Adrenal gland (tissue), 9 donors: ENCODE measurements at regions not wholly inside any gene's neighbourhood (a gene's known extent, or its start where the extent isn't known, plus 50 kb on each side); places are given as distances from the start of the nearest gene placed in this dataset.

Experiments
- DNase-seq, 7 donors: peaks; one replicate each; pipeline ENCODE4 v3.0.0-alpha.2; 2019 to 2020
- H3K27ac ChIP-seq, 5 donors: fragments of 200-600 bp; sonication (generic) in 4 of 5; 1 replicate in 3 of 5; 2 replicates in 2 of 5; pipeline versions ENCODE4 v1.5.1 to v1.8.0; 2016 to 2020; ENCODE audit warnings: mild to moderate bottlenecking in 1 of 5
- H3K27me3 ChIP-seq: fragments of 200-600 bp; 2 replicates; pipeline ENCODE4 v1.8.0; 2021
- H3K36me3 ChIP-seq, 2 donors: fragments of 200-600 bp; replicated peaks in 1 of 2; 1 replicate in 1 of 2; 2 replicates in 1 of 2; pipeline versions ENCODE4 v1.5.1 to v1.8.0; 2018 to 2022
- H3K4me1 ChIP-seq, 2 donors: fragments of 200-600 bp; replicated peaks in 1 of 2; 1 replicate in 1 of 2; 2 replicates in 1 of 2; pipeline versions ENCODE4 v1.5.1 to v1.8.0; 2018 to 2021
- H3K4me3 ChIP-seq, 4 donors: fragments of 200-600 bp; sonication (generic) in 3 of 4; one replicate each; pipeline ENCODE4 v1.5.1; 2016 to 2018
- H3K9me3 ChIP-seq, 3 donors: fragments of 200-600 bp; sonication (generic) in 1 of 3; replicated peaks in 1 of 3; 1 replicate in 2 of 3; 2 replicates in 1 of 3; pipeline versions ENCODE4 v1.5.1 to v1.8.0; 2016 to 2021
- POLR2A ChIP-seq, 2 donors: fragments of 450-650 bp; IDR thresholded peaks; one replicate each; pipeline ENCODE4 v1.6.1; 2017; ENCODE audit warnings: antibody characterized with exemption in 2 of 2, mild to moderate bottlenecking in 2 of 2, moderate library complexity in 1 of 2
- WGBS, 4 donors: extraction: QIAGEN DNeasy Blood & Tissue Kit in 2 of 4; methylation state at CpG; one replicate each; pipeline versions ENCODE4 v1.1.5 to v1.1.7; 2013 to 2017; 5-methylcytosine and 5-hydroxymethylcytosine counted together
- intact Hi-C, 2 donors: fragments of 100-400 bp; cut with DNase I; formaldehyde crosslinking; loops; one replicate each; pipeline versions ENCODE4 v1.14.1 to v1.15.0; 2022 to 2023
- TF ChIP-seq, protein P1 (sequence below), 6 experiments: fragments of 450-650 bp in 4 of 6; fragments of 200-600 bp in 2 of 6; sonication (generic) in 1 of 6; IDR thresholded peaks; 1 replicate in 5 of 6; 2 replicates in 1 of 6; pipeline versions ENCODE4 v1.5.1 to v1.8.0; 2016 to 2021; ENCODE audit warnings: antibody characterized with exemption in 6 of 6, mild to moderate bottlenecking in 2 of 6, moderate library complexity in 1 of 6
- donor health status: healthy with polysubstance abuse.
- donor health status: Bipolar disorder and iron deficiency.
- donor health status: DM: yes; HTN: yes; CAD: no.
- donor health status: DM: no; HTN: no; CAD: no.
- donor health status: DM: no; HTN: no; CAD: no.

DNA sequence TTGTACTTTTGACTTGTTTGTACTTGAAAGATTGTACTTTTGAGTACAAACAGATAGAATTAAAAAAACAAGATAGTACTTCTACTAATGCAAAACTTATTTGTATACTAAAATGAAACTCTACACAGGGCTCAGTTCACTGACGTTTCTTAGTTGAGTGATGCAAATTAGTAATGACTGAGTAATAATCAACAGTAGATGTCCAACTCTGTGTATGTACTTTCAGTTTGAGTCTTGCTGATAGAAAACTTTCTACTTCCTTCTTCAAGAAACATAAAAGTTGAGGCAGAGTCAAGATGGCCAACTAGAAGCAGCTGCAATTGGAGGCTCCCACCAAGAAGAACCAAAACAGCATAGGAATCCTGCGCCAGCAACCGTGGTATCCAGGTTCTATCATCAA is 585.0 kb downstream of the NR4A2 start:
- TF ChIP-seq, protein P1, sequence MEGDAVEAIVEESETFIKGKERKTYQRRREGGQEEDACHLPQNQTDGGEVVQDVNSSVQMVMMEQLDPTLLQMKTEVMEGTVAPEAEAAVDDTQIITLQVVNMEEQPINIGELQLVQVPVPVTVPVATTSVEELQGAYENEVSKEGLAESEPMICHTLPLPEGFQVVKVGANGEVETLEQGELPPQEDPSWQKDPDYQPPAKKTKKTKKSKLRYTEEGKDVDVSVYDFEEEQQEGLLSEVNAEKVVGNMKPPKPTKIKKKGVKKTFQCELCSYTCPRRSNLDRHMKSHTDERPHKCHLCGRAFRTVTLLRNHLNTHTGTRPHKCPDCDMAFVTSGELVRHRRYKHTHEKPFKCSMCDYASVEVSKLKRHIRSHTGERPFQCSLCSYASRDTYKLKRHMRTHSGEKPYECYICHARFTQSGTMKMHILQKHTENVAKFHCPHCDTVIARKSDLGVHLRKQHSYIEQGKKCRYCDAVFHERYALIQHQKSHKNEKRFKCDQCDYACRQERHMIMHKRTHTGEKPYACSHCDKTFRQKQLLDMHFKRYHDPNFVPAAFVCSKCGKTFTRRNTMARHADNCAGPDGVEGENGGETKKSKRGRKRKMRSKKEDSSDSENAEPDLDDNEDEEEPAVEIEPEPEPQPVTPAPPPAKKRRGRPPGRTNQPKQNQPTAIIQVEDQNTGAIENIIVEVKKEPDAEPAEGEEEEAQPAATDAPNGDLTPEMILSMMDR (IDR thresholded peaks at IDR 0.05): no peak
- no peak for TF ChIP-seq POLR2A (IDR thresholded peaks at IDR 0.05)
- H3K4me1 ChIP-seq: no peaks in the 10 kb centered on the region
- no peaks in the 10 kb centered on the region for H3K27me3 ChIP-seq
- no peaks in the 10 kb centered on the region for H3K9me3 ChIP-seq
- intact Hi-C loops: no loop called here
- H3K36me3 ChIP-seq: no peaks in the 10 kb centered on the region
- no peak for DNase-seq
- WGBS, 4 donors: 72 to 82% (median 79%) methylated on average over 3 of the region's 3 CpGs
- H3K27ac ChIP-seq: no peak overlapping the region
- H3K4me3 ChIP-seq: no peak overlapping the region

DNA sequence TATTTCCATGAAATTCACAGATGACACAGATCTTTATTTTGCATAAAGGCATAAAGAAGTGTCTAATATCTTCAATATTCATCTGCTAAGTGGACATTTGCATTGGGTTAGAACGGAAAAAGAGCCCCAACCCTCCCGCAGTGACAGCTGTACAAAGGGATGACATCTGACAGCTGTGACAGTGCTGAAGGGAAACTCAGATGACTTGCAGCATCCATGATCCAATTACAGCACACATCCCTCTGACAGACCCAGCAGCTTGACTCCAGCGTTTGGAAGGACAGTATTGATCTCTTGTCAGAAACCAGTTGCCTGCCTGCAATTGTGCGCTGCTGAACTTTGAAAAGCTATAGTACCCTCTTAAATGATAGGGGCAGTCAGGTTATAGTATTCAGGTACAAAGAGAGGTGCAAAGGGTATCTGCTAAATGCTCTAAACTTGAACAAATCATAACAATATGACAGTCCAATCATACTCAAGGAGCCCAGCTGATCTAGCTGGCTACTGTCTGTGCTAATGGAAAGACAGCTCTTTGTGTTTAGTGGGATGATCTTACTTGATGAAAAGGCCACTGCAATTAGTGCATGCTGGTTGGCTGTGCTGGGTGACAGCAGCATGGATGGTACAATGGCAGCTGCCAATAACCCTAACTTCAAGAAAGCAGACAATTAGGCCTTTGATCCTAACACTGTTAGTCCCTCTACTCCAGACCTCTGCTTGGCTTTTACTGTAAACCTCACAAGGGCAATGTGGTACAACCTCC is 599.2 kb downstream of the NR4A2 start:
- no peak overlapping the region for H3K4me3 ChIP-seq
- H3K36me3 ChIP-seq: no peaks in the 10 kb centered on the region
- no peaks in the 10 kb centered on the region for H3K9me3 ChIP-seq
- DNase-seq: no peak
- H3K27ac ChIP-seq: no peak overlapping the region
- H3K4me1 ChIP-seq: no peaks in the 10 kb centered on the region
- WGBS, 4 donors: 53 to 66% (median 64%) methylated on average over 4 of the region's 4 CpGs
- no peaks in the 10 kb centered on the region for H3K27me3 ChIP-seq
- TF ChIP-seq, protein P1 (IDR thresholded peaks at IDR 0.05): no peak
- no peak for TF ChIP-seq POLR2A (IDR thresholded peaks at IDR 0.05)
- intact Hi-C loops: no loop called here

DNA sequence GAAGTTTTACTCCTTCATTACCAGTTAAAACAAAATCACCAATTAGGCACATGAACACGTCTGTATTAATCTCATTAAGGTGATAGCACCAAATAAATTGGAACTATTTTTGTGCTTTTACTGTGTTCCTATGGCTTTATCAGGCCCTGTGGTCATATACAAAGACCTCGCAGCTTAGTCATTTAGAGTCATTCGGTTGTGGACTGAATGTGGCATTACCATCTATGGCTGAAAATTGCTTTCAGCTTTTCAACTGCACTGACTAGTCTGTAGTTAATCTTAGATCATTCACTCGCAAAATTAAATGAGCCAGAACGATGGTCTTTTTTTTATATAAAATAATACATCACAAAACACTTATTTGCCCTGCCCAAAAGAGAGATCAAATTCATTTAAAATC is 601.7 kb downstream of the NR4A2 start:
- Histone ChIP-seq H3K27ac (no peak overlapping the region), H3K9me3 (no peaks in the 10 kb centered on the region), H3K4me1 (no peaks in the 10 kb centered on the region), H3K36me3 (no peaks in the 10 kb centered on the region), H3K27me3 (peaks cover 8% of the 10 kb centered on the region), H3K4me3 (no peak overlapping the region)
- DNase-seq: no peak
- 66 to 75% (median 69%) methylated on average over 5 of the region's 5 CpGs for WGBS, 4 donors
- TF ChIP-seq, protein P1 (IDR thresholded peaks at IDR 0.05): no peak
- no peak for TF ChIP-seq POLR2A (IDR thresholded peaks at IDR 0.05)
- intact Hi-C loops: no loop called here

DNA sequence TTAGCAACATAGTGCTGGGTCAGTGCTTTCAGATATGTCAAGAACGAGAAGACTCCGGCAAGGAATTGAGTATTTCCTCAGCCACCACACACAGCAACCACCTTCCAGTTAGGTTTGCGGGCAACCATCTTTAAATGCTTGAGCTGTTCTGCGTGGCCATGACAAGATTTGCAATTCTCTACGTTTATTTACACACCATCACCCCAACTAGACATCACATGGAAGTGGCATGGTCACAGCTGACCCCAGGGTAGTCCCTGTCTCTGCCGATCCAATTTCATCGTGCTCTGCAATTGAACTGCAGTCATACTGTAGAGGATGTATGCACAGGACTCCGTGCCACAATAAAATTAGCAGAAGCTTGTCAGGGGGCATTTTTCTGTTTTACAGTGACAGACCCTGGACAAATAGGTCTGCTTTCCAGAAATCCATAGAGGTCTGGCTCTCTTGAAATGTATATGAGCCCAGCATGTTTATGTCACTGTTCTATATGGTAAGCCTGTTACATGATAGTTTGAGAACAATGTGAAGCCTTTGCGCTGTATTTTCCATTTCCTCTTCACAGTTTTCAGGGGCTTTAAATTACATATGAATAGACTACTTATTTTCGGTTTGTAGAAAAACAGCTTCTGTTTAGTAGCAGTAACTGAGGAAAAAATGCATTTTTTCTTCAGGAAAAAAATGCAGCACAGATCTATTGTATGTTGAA is 605.2 kb downstream of the NR4A2 start:
- DNase-seq: no peak
- Histone ChIP-seq H3K27me3 (peaks cover 9% of the 10 kb centered on the region), H3K27ac (no peak overlapping the region), H3K36me3 (no peaks in the 10 kb centered on the region), H3K9me3 (no peaks in the 10 kb centered on the region), H3K4me1 (no peaks in the 10 kb centered on the region), H3K4me3 (no peak overlapping the region)
- WGBS, 4 donors: 20 to 44% (median 30%) methylated on average over 10 of the region's 10 CpGs
- intact Hi-C loops: no loop called here
- TF ChIP-seq POLR2A (IDR thresholded peaks at IDR 0.05): no peak
- TF ChIP-seq, protein P1 (IDR thresholded peaks at IDR 0.05): no peak
